OCI-LY7 (cell line): ENCODE measurements at regions not wholly inside any gene's neighbourhood (a gene's known extent, or its start where the extent isn't known, plus 50 kb on each side); places are given as distances from the start of the nearest gene placed in this dataset.

Experiments
- CTCF ChIP-seq: fragments of 200-600 bp; sonication (generic); conservative IDR thresholded peaks from 2 replicates; pipeline ENCODE4 v1.5.1; 2014; ENCODE audit warnings: mild to moderate bottlenecking, antibody characterized with exemption, low read length, moderate library complexity, mixed read lengths
- EZH2phosphoT487 ChIP-seq: fragments of 200-600 bp; sonication (generic); IDR thresholded peaks from 2 replicates; pipeline ENCODE4 v1.6.1; 2018; ENCODE audit warnings: low read depth, borderline replicate concordance, mild to moderate bottlenecking, mixed run types, antibody characterized with exemption, low read length, moderate library complexity, mixed read lengths

GRCh38 chr2:187126247-187127005, 277.5 kb upstream of the ZSWIM2 start:
- TF ChIP-seq CTCF = no peak
- TF ChIP-seq EZH2phosphoT487 = no peak
